Activated T-cell treated with anti-CD3 and anti-CD28 coated beads, Interleukin-2, amount 50 U/mL, for 72 hours (primary cell): ENCODE measurements at regions not wholly inside any gene's neighbourhood (a gene's known extent, or its start where the extent isn't known, plus 50 kb on each side); places are given as distances from the start of the nearest gene placed in this dataset.

Experiments
- ATAC-seq, 2 donors: fragments of 150-1000 bp; cut with Tn5 transposase; replicated peaks in 1 of 2; 2 replicates each; pipeline ENCODE4 v1.10.0; 2021; ENCODE audit warnings: moderate library complexity in 2 of 2, mild to moderate bottlenecking in 1 of 2
- DNase-seq, 2 donors: peaks; one replicate each; pipeline ENCODE4 v3.0.0; 2021 to 2022; ENCODE audit warnings: mixed read lengths in 1 of 2
- H3K27ac Mint-ChIP-seq: one replicate; pipeline ENCODE4 v1.8.0; 2022; ENCODE audit warnings: mild to moderate bottlenecking, moderate library complexity, mixed read lengths
- H3K27me3 Mint-ChIP-seq: one replicate; pipeline ENCODE4 v1.8.0; 2022; ENCODE audit warnings: low read depth, mixed read lengths
- H3K36me3 Mint-ChIP-seq, 2 donors: one replicate each; pipeline ENCODE4 v1.8.0; 2022; ENCODE audit warnings: mixed read lengths in 2 of 2, mild to moderate bottlenecking in 1 of 2; ENCODE audit not compliant: insufficient read depth in 2 of 2
- H3K4me1 Mint-ChIP-seq: one replicate; pipeline ENCODE4 v1.8.0; 2022; ENCODE audit warnings: low read depth, mixed read lengths
- H3K4me3 Mint-ChIP-seq, 2 donors: one replicate each; pipeline ENCODE4 v1.8.0; 2022; ENCODE audit warnings: mild to moderate bottlenecking in 2 of 2, mixed read lengths in 2 of 2, moderate library complexity in 2 of 2
- H3K9me3 Mint-ChIP-seq, 2 donors: one replicate each; pipeline ENCODE4 v1.8.0; 2022; ENCODE audit warnings: mixed read lengths in 2 of 2

DNA sequence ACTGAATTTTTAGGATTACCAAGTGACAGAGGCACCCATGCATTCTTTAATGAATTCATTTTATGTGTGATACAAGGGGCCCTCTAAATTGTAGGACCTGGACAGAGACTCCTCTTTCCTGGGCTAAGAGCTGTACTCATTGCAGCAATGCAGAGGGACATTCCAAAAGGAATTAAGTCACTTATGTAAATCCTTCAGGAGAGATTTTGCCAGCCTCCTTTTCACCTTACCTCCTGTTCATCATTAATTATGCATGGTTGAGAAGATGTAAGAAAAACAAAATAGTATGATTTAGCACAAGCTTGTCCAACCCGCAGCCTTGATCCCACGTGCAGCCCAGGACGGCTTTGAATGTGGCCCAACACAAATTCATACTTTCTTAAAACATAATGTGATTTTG is 84.5 kb upstream of the TANK start:
- Mint-ChIP-seq H3K27ac (no peak overlapping the region), H3K36me3 (peaks cover 0 to 2% of the 10 kb centered on the region in 2 donors), H3K27me3 (no peaks in the 10 kb centered on the region), H3K4me1 (peaks cover 50% of the 10 kb centered on the region), H3K4me3 (no peak overlapping the region), H3K9me3 (peaks cover 2 to 5% of the 10 kb centered on the region in 2 donors)
- ATAC-seq, result no peak
- no peak for DNase-seq

DNA sequence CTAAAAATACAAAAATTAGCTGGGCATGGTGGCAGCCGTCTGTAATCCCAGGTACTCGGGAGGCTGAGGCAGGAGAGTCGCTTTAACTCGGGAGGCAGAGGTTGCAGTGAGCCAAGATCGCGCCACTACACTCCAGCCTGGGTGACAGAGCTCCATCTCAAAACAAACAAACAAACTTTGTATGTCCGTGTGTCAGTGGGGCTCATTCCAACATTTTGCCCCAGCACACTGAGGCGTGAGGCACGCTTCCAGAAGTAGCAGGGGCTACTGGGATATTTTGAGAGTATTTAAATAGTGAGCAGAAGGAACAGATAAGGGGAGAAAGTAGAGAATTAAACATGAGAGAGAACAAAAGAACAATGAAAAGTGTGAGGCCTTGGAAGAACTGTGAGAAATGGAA is 83.3 kb upstream of the TANK start:
- Mint-ChIP-seq H3K36me3 (peaks cover 0 to 2% of the 10 kb centered on the region in 2 donors), H3K9me3 (peaks cover 2 to 5% of the 10 kb centered on the region in 2 donors), H3K27me3 (no peaks in the 10 kb centered on the region), H3K27ac (peak overlapping the region; percentile 86), H3K4me1 (peaks cover 50% of the 10 kb centered on the region), H3K4me3 (peak overlapping the region; percentile 47 to 54)
- no peak for DNase-seq
- no peak for ATAC-seq

DNA sequence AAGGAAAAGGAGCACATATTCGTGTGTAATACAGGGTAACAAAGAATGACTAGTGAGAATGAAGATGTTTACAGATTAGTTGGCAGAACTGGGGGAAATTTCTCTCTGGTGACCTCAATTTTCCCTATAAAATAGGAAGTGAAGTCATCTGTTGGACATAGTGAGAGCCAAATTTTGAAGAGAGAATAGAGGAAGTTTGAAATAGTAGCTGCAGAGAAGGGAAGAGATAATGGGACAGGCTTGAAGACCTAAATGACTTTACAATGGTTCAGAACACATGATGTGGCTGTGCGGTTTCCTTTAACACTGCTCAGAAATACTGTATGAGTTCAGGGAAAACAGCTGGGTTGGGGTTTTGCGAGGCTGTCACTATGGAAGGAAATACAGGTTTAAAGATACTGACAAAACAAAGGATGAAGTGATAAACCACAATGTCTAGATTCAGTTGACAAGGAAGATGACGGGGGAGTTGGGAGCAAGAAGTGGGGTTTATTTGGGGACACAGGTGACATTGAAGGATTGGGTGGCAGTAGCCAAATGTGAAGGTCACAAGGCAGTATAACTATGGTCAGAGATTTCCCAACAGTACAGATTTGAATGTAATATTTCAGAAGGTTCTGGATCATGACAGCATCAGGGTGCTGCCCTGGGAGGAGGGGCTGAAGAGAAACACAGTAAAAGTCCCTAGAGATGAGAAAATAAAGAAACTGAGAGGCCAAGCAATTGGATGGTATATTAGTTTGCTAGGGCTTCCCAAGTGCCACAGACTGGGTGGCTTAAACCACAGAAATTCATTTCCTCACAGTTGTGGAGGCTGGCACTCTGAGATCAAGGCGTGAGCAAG is 82.6 kb upstream of the TANK start:
- H3K4me1 Mint-ChIP-seq, result peaks cover 50% of the 10 kb centered on the region
- DNase-seq, result peak; percentile 77 to 81
- H3K27ac Mint-ChIP-seq, result peak overlapping the region; percentile 86
- peaks cover 0 to 2% of the 10 kb centered on the region in 2 donors for H3K36me3 Mint-ChIP-seq
- peaks cover 2 to 5% of the 10 kb centered on the region in 2 donors for H3K9me3 Mint-ChIP-seq
- peak overlapping the region; percentile 47 to 54 for H3K4me3 Mint-ChIP-seq
- no peaks in the 10 kb centered on the region for H3K27me3 Mint-ChIP-seq
- ATAC-seq, result peak; percentile 88 to 89

DNA sequence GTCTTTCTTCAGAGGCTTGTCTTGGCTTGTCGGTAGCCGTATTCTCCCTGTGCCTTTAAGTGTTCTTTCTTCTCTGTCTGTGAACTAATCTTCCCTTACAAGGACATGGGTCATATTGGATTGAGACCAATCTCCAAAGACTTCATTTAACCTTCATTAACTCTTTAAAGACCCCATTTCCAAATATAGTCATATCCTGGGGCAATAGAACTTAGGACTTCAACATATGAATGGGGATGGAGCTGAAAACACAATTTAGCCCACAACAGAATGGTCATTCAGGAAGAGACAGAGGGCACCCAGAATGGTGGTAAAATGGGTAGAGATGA is 82.1 kb upstream of the TANK start:
- ATAC-seq (no peak), DNase-seq (no peak)
- Mint-ChIP-seq H3K4me3 (peak overlapping the region; percentile 47 to 54), H3K4me1 (peaks cover 50% of the 10 kb centered on the region), H3K9me3 (peaks cover 2 to 5% of the 10 kb centered on the region in 2 donors), H3K36me3 (peaks cover 0 to 2% of the 10 kb centered on the region in 2 donors), H3K27me3 (no peaks in the 10 kb centered on the region), H3K27ac (peak overlapping the region; percentile 86)

DNA sequence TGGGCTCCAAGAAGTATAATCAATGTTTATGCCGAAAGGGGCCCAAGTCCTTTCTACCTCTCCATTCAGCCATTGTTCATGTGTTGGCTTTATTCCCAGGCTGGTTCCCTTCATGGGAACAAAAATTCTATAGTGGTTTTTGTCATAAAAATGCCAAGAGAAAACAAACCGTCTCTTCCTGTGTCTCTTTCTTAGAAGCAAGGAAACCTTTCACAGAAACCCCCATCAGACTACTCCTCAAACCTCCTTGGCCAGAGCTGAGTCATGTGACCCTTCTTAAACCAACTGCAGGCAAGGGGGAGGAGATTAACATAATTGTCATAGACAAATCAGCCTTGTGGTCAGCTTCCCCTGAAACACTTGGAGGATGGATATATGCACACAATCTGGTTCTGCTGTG is 75.1 kb upstream of the TANK start:
- Mint-ChIP-seq H3K4me3 (no peak overlapping the region), H3K36me3 (no peaks in the 10 kb centered on the region), H3K9me3 (no peaks in the 10 kb centered on the region), H3K27ac (no peak overlapping the region), H3K4me1 (peaks cover 27% of the 10 kb centered on the region), H3K27me3 (no peaks in the 10 kb centered on the region)
- ATAC-seq (peak in 1 of 2 donors; percentile 38), DNase-seq (no peak)

DNA sequence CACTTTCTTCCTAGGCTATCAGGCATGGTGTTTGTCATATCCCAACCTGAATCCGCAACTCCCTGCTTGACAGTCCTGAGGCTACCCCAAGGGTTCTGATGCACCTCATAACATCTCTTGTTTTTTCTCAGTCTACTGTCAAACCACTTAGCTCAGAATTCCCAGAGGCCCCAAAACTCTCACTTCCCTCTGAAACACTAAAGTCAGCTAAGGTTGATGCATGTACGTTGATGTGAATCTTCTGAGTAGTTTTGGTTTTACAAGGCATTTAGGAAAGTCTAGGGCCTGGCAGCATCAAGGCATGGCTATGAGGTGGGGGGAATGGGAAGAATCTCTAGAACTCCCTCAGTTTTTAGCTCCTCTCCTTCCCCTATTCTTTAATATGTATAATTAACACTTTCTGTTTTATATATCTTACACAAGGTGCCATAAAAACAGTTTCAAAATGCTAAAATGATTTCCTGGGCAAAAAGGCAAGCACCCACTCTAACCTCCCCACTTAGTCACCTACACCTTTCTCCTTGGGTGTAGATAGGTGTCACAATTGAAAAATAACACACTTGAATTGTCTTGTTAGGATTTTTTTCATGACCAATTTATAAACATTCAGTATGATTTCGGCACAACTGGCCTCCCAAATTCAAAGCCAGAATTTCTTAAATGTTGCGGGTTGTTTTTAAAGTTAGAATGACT is 71.4 kb upstream of the TANK start:
- H3K27me3 Mint-ChIP-seq, result no peaks in the 10 kb centered on the region
- peaks cover 40% of the 10 kb centered on the region for H3K4me1 Mint-ChIP-seq
- peak in 1 of 2 donors; percentile 35 for ATAC-seq
- H3K9me3 Mint-ChIP-seq, result no peaks in the 10 kb centered on the region
- no peak for DNase-seq
- no peaks in the 10 kb centered on the region for H3K36me3 Mint-ChIP-seq
- H3K4me3 Mint-ChIP-seq, result peak overlapping the region in 1 of 2 donors; percentile 8
- H3K27ac Mint-ChIP-seq, result no peak overlapping the region

DNA sequence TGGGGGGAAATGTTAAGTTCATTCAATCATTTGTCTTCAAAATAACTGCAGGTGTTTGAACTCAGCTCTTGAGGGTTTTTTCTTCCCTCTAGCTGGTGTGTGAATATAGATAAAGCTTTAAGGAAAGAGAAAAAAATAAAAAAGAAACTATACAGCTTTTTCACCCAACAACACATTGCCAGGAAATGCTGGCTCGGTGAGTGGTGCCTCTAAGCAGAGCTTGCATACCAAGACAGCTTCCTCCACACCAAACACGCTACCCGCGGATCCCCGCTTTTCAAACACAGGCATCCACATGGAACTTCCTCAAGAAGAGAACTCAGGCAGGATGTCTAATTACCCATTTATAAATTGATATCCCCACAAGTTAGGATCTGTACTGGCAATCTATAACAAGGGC is 69.8 kb upstream of the TANK start:
- Mint-ChIP-seq H3K4me1 (peaks cover 43% of the 10 kb centered on the region), H3K4me3 (peak overlapping the region; percentile 65 to 79), H3K9me3 (no peaks in the 10 kb centered on the region), H3K27ac (peak overlapping the region; percentile 88), H3K36me3 (no peaks in the 10 kb centered on the region), H3K27me3 (no peaks in the 10 kb centered on the region)
- peak; percentile 28 to 45 for DNase-seq
- ATAC-seq, result peak; percentile 75 to 81

DNA sequence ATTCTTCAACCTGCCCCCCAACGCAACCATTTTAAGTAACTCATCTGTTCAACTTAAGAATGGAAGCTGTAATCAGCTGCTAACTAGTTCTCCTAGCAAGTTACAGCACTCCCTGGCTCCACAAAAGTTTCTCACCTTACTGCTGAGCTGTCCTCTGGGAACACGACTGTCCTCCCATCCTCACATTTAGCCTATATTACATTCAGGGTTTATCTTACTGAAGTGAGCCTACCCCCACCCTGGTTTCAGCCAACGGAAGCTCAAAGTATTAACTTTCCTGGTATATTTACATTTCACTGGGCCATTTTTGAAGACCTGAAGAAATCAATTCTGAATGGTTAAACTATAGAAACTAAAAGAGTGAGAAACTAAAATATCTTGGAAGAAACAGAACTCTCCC is 64.9 kb upstream of the TANK start:
- Mint-ChIP-seq H3K4me3 (no peak overlapping the region), H3K27me3 (no peaks in the 10 kb centered on the region), H3K27ac (no peak overlapping the region), H3K36me3 (peaks cover 8 to 9% of the 10 kb centered on the region in 2 donors), H3K4me1 (peaks cover 20% of the 10 kb centered on the region), H3K9me3 (peaks cover 5 to 8% of the 10 kb centered on the region in 2 donors)
- DNase-seq, result no peak
- no peak for ATAC-seq

DNA sequence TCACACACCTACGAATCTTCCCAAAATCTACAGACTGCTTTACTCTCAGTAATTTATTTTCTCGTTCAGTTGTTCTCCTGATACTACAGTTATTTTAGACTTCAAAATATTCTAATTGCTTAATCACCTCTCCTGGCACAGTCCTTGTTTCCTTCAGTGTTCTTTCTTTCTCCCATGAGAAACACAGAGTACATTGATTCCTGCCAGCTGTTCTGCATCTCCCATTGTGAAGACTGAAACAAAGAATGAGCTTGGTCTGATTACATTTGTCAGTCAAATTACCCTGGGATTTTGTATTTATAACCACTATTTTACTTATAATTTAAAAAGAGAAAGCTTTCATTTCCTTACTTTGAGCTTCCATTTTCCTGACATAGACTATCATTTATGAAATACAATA is 63.9 kb upstream of the TANK start:
- DNase-seq, result no peak
- no peak for ATAC-seq
- Mint-ChIP-seq H3K27me3 (no peaks in the 10 kb centered on the region), H3K27ac (no peak overlapping the region), H3K4me1 (peaks cover 9% of the 10 kb centered on the region), H3K36me3 (peaks cover 8 to 9% of the 10 kb centered on the region in 2 donors), H3K9me3 (peaks cover 5 to 8% of the 10 kb centered on the region in 2 donors), H3K4me3 (no peak overlapping the region)

DNA sequence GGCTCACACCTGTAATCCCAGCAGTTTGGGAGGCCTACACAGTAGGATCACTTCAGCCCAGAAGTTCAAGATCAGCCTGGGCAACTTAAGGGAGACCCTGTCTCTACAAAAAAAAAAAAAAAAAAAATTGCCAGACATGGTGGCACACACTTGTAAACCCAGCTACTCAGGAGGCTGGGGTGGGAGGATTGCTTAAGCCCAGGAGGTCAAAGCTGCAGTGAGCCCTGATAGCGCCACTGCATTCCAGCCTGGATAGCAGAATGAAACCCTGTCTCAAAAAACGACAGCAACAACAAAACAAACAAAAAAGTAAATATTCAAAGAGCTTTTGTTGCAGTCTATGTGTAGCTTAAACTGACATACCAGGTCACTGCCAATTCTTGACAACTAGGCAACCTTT is 63.1 kb upstream of the TANK start:
- no peak for ATAC-seq
- Mint-ChIP-seq H3K4me3 (no peak overlapping the region), H3K27ac (no peak overlapping the region), H3K4me1 (peaks cover 4% of the 10 kb centered on the region), H3K36me3 (peaks cover 8 to 9% of the 10 kb centered on the region in 2 donors), H3K27me3 (no peaks in the 10 kb centered on the region), H3K9me3 (peaks cover 5 to 8% of the 10 kb centered on the region in 2 donors)
- DNase-seq, result no peak

DNA sequence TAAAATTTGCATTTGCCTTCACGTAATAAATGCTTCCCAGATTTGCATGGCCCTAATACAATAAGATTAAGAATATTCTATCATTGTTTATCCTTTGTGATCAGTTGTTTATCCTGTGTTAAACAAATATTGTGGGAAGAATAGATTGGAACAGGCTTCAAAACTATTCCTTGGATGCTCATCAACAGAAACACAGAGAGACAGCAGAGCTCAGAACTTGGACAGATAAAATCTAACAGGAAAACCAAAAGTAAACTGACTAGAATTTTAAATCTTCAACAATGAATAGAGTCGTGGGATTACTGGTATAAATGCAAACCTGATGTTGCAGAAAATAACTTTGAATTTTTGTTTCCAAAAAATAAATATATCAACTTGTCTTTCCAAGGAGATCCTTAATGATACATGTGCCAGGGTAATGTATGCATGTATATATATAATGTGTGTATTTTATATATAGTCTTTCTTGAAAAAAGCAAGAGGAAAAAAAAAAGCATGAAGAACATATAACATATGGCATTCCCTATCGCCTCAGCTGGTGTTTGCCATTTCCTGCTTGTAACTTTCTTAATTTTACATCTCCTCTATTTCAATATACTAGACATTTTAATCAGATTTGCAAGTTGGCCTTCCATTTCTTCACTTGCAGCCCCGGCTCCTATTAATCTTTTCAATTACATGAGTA is 59.9 kb upstream of the TANK start:
- no peak overlapping the region for H3K27ac Mint-ChIP-seq
- ATAC-seq, result no peak
- no peak overlapping the region for H3K4me3 Mint-ChIP-seq
- H3K4me1 Mint-ChIP-seq, result peaks cover 29% of the 10 kb centered on the region
- no peaks in the 10 kb centered on the region for H3K27me3 Mint-ChIP-seq
- H3K9me3 Mint-ChIP-seq, result peaks cover 5 to 8% of the 10 kb centered on the region in 2 donors
- H3K36me3 Mint-ChIP-seq, result peaks cover 8 to 9% of the 10 kb centered on the region in 2 donors
- no peak for DNase-seq

DNA sequence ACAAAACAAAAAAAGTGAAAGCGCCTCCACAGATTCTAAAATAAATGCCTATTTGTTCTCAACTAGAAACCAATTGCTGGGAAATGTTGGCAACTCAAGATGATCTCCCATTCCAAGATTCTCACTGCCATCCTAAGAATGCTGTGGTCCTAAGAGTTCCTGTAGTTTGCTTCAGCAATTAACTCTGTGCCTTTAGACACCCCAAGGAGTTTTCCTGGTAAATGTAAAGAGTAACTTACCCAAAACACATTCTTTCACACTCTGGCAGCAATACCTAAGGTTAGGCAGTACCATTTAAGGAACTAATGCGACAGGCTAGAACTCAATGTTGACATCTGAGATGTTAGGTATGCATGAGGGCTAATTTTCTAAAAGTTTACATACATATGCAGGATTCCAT is 58.8 kb upstream of the TANK start:
- H3K27ac Mint-ChIP-seq, result no peak overlapping the region
- peaks cover 8 to 9% of the 10 kb centered on the region in 2 donors for H3K36me3 Mint-ChIP-seq
- H3K4me3 Mint-ChIP-seq, result no peak overlapping the region
- ATAC-seq, result no peak
- no peaks in the 10 kb centered on the region for H3K27me3 Mint-ChIP-seq
- peaks cover 28% of the 10 kb centered on the region for H3K4me1 Mint-ChIP-seq
- no peak for DNase-seq
- peaks cover 5 to 8% of the 10 kb centered on the region in 2 donors for H3K9me3 Mint-ChIP-seq
